ENCODE measurements at regions not wholly inside any gene's neighbourhood (a gene's known extent, or its start where the extent isn't known, plus 50 kb on each side); places are given as distances from the start of the nearest gene placed in this dataset.

- TF ChIP-seq CTCF (conservative IDR thresholded peaks at IDR 0.05; ENCODE audit: low read length) (no peak), EZH2phosphoT487 (IDR thresholded peaks at IDR 0.05; ENCODE audit: borderline replicate concordance) (no peak)
Measured at GRCh38 chr12:68557011-68557730, 53.5 kb upstream of the RAP1B start.

All from Loucy (cell line).